IPS DF 4.7 (cell line): ENCODE measurements at regions not wholly inside any gene's neighbourhood (a gene's known extent, or its start where the extent isn't known, plus 50 kb on each side); places are given as distances from the start of the nearest gene placed in this dataset.
"Not testable (repeated sequence)": the region's sequence is repeated elsewhere in the genome, so short reads cannot be mapped to it uniquely, and the experiment has no call there.

Experiments used
- DNase-seq: peaks from one replicate; pipeline ENCODE4 v3.0.0-alpha.2; 2013; ENCODE audit warnings: low spot score; ENCODE audit errors: extremely low read depth

- DNase-seq: no peak
Measured at GRCh38 chr4:128649575-128650205, 159.8 kb upstream of the JADE1 start.

DNA sequence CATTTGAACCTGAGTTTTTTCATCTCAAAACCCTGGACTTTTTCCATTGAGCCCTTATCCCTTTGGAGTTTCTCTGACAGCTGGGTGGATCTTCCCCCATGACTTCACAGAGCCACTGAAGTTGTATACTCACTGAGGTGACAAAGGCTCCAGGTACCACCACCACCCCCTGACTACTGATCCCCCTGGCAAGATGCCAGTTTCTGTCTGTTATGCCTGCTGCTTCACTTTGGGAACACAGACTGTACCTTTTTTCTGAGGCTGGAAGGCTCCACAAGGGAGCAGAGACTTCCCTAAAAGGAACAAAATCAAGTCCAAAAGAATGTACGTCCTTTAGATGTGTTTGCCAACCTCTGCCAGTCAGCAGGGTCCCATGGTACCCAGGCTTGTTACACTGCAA is 160.3 kb upstream of the JADE1 start:
- no peak for DNase-seq

DNA sequence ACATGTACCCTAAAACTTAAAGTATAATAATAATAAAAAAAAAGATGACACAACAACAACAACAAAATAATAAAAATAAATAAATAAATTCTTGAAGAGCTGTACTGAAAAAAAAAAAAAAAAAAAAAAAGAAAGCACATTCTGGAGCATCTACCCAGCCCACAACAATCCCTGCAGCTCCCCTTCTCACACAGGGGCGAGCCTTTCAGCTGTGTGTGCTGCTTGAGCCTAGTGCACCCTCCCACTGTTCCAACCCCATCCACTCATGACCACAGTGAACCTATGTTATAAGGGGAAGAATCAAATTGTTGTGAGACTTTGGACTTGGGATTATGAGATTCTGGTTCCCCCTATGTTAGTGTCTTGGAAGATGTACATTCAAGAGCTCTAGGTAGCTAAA is 161.5 kb upstream of the JADE1 start:
- no peak for DNase-seq

- DNase-seq: not testable (repeated sequence)
Measured at GRCh38 chr4:128646893-128647292, 162.6 kb upstream of the JADE1 start.

- not testable (repeated sequence) for DNase-seq
Measured at GRCh38 chr4:128644693-128645654, 164.5 kb upstream of the JADE1 start.

DNA sequence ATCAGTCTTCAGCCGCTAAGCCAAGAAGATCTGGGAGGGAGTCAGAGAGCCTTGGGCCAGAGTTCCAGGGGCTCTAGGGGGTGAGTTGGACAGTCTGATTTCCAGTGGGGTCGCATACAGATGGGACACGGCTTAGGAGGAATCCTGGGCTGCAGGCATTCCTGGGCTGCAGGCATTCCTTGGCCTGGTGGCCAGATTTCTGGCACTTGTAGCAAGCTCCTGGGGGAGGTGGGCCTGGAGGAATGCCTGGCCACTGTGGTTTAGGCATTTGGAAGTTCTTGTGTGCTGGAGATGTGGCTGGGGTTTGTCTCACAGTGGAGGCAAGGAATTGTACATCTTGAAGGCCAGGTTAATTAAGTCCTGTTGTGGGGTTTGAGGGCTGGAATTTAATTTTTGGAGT is 165.4 kb upstream of the JADE1 start:
- not testable (repeated sequence) for DNase-seq

- not testable (repeated sequence) for DNase-seq
Measured at GRCh38 chr4:128641566-128641965, 167.9 kb upstream of the JADE1 start.

DNA sequence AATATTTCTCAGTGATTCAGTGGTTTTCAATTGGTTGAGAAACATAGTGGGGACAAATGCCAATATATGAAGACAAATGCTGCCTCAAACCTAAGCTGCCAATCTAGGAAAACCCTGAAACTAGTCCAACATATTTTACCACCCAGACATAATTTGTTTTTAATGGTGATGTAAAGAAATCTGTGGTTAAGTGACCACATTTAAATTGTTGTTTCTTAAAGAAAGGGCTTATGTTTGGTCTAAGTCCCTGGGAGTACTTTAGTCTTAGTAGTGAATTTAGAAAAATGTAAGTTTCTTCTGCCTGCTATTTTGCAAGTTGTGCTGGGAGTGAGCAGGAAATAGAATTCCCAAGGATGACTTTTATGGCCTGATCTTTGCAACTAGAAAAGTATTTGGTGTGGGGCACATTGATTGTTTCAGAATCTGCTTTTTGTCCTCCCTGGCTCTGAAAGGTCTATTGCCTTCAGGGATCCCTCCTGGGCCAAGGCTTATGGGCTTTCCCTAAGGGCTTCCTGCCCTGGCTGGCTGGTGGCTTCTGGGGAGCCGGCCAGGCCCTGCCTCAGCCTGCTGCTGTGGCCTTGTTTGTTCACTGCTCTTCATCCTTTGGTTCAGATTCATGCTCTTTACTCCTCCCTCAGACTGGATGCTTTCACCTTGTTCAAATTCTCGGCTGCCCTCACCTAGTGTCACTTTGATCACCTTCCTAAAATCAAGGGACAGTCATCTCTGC is 169.8 kb upstream of the JADE1 start:
- DNase-seq: no peak

- no peak for DNase-seq
Measured at GRCh38 chr4:128636906-128637305, 172.6 kb upstream of the JADE1 start.

DNA sequence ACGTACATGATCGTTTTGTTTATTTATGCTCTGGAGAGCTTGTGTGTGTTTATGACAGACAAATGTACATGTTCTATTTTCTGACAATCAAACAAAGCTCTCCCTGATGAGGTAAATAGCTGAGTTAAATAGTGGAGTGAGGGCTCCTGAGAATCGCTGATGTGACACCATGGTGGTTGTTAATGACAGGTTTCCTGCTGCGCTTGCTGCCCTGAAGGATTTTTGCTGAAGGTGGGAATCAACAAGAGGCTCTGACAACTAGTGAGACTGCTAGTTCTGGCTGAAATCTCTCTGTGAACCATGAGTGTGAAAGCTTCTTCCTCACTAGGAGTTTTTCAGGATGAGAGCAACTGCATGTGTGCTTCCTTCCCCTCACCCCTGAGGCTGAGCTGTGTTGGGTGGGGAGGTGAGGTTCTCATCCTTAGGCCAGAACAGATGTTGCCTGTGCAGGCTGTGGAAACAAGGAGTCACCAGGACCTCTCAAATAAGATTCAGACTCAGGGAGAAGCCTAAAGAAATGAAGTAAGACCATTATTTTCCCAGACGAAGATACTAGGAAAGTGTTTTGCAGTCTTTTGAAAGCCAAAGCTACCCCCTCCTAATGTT is 173.4 kb upstream of the JADE1 start:
- DNase-seq: no peak

DNA sequence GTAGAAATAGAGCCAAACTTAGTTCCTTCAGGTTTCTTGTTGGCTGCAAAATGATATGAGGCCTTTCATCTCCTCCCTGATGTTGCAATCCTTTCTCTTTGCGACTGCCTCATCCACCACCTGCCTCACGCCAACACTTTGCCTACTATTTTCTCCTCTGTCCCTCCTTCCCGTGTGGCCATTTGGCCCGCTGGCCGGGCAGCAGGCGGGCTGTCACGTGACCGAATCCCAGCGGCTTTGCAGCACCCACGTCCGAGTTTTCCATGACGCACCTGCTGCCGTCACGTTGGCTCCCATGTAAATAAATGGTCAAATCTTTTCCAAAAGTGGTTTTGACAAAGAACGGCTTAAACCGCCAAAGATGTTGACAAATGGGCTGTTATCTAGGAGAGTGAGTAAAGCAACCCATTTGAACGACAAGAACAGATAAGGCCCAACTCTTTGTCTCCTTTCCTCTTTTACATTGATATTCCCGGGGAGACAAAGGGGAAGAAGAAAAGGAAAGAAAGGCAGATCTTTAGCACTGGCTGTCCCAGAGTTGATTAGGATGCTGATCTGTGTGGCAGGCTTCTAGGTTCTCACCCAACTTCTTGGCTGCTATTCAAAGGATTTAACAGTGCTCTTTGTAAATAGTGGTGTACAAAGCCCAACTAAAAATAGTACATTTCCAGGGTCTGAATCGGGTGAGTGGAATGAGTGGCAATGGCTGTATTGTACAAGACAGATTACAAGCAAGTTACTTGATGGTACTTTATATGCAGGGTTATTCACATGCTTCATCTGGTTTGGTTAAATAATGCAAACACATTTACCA is 174.2 kb upstream of the JADE1 start:
- DNase-seq: no peak

DNA sequence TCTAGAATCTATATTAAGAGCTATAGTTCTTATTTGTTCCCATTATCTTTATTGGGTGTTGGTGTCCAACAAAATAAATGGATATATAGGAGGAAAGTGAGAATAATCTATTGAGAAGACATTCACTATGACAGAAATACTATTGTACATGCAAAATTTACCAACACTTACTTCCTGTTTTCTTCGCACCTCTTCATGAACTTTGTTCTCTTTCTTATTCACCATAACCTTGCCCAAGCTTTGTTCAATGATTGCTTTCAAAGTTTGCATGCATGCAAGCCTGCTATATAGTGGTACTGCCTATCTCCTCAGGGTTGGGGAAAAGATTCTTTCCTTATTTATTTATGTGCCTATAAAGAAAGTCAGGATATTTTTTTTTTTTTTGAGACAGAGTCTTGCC is 176.4 kb upstream of the JADE1 start:
- DNase-seq: no peak

DNA sequence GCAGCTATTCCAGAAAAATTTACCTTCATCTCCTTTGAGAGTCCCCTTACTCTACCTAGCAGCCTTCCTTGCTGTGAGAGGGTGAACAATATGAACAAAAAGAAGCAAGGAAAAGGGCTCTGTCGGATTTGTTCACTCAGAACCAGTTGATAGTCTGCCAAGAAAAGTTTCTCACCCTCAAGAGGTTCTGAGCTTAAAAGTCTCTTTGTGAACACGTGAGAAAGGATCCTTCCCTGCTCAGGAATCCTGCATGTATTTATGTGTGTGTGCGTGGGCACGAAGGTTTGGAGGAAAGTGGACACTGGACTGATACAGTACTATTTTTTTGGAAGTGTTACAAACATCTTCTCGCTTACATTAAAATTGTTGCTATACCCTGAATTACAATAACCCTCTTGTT is 178.6 kb upstream of the JADE1 start:
- no peak for DNase-seq

GRCh38 chr4:128623508-128624215 is 185.8 kb upstream of the JADE1 start:
- DNase-seq: no peak

GRCh38 chr4:128620279-128620965 is 189.1 kb upstream of the JADE1 start:
- not testable (repeated sequence) for DNase-seq

DNA sequence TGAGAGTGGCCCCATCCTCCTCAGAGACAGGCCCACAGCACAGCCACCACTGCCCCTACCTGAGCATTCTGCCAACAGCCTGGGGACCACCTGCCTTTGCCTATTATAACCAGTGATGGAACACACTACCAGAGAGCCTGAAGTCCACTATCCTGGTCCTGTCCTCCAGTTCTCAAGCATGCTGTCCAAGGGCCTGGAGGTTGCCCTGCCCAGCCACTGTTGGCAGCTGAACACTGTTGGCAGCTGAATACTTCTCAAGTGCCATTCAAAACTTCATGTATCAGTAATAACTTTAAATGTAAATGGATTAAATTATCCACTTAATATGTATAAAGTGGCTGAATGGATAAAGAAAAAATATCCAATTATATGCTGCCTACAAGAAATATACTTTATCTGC is 194.3 kb upstream of the JADE1 start:
- no peak for DNase-seq

- DNase-seq: no peak
Measured at GRCh38 chr4:128608006-128608405, 201.5 kb upstream of the JADE1 start.

DNA sequence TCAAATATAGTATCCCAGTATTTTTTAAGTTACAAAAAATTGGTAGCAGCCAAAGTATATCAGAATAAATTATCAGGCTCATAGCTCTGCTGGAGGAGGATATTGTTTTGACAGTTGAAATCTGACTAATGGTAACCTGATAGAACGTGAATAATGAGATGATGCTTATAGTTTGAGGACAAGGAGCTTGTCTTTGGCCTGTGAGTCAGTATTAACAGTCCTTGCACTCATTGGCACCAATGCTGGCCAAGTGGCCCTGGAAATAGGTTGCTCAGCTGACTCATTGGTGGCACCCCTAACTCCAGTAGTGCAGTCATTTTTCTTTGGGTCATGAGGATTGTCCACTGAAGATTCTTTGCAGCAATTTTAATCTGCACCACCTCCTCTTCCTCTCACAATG is 203.3 kb upstream of the JADE1 start:
- no peak for DNase-seq

GRCh38 chr4:128604840-128605239 is 204.7 kb upstream of the JADE1 start:
- DNase-seq: no peak

GRCh38 chr4:128604204-128604603 is 205.3 kb upstream of the JADE1 start:
- no peak for DNase-seq
